ENCODE measurements at regions not wholly inside any gene's neighbourhood (a gene's known extent, or its start where the extent isn't known, plus 50 kb on each side); places are given as distances from the start of the nearest gene placed in this dataset.

DNA sequence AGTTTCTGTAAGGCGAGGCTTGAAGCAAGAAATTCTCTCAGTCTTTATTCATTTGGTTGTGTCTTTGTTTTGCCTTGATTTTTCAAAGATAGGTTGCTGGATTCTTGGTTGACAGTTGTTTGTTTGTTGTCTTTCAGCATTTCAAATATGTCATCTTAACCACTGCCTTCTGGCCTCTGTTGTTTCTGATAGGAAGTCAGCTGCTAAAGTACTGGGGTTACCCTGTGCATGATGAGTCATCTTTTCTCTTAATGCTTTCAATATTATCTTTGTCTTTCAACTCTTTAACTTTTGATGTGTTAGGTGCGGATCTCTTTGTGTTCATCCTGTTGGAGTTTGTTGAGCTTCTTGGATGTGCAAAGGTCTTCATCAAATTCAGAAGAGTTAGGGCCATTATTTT, 1571.3 kb downstream of the MAT2B start (continued):
- TF ChIP-seq, protein P1, sequence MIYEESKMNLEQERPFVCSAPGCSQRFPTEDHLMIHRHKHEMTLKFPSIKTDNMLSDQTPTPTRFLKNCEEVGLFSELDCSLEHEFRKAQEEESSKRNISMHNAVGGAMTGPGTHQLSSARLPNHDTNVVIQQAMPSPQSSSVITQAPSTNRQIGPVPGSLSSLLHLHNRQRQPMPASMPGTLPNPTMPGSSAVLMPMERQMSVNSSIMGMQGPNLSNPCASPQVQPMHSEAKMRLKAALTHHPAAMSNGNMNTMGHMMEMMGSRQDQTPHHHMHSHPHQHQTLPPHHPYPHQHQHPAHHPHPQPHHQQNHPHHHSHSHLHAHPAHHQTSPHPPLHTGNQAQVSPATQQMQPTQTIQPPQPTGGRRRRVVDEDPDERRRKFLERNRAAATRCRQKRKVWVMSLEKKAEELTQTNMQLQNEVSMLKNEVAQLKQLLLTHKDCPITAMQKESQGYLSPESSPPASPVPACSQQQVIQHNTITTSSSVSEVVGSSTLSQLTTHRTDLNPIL (CRISPR knock-in tag; IDR thresholded peaks at IDR 0.05; ENCODE audit: low read depth), result no peak
- TF ChIP-seq ESRRG (CRISPR knock-in tag; IDR thresholded peaks at IDR 0.05) (no peak), PPARA (CRISPR knock-in tag; IDR thresholded peaks at IDR 0.05; ENCODE audit: borderline replicate concordance) (no peak), RARB (CRISPR knock-in tag; IDR thresholded peaks at IDR 0.05) (no peak), ZNF70 (CRISPR knock-in tag; IDR thresholded peaks at IDR 0.05) (no peak)
- TF ChIP-seq, protein P2, sequence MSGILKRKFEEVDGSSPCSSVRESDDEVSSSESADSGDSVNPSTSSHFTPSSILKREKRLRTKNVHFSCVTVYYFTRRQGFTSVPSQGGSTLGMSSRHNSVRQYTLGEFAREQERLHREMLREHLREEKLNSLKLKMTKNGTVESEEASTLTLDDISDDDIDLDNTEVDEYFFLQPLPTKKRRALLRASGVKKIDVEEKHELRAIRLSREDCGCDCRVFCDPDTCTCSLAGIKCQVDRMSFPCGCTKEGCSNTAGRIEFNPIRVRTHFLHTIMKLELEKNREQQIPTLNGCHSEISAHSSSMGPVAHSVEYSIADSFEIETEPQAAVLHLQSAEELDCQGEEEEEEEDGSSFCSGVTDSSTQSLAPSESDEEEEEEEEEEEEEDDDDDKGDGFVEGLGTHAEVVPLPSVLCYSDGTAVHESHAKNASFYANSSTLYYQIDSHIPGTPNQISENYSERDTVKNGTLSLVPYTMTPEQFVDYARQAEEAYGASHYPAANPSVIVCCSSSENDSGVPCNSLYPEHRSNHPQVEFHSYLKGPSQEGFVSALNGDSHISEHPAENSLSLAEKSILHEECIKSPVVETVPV (CRISPR knock-in tag; IDR thresholded peaks at IDR 0.05), result no peak

DNA sequence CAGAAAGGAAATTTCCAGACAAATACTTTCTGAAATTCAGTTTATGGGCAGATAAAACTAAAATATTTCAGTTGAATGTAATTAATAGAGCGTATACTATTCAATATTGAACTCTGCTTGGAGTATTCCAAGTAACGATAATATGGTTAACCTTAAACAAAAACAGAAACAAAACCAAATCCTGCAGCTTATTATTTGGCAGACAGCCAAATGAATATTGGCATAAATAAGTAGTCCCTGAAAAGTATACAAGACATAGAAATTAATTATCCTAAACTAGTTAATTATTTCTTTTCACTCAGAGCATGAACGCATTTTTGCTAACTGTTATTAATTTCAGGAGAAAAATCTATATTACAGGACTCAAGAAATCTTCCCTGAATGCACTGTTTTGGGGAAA, 1574.0 kb downstream of the MAT2B start:
- ATAC-seq, result no peak

DNA sequence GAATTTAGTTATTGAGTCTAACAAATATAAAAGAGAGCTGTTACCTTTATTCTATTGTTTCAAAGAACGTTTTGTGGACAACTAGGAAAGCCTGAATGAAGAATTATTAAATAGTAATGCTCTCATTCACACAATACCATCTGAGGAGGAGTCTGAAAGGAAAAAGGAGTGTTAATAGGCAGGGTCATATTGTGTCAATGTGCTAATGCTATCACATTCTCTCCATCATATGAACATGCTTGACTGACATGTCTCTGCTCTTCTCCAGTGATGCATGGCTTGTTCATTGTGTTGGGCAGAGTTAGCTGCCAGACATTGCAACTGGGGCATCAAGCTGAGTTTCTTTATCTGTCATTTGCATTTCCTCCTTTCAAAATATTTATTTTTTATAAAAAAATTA, 1578.0 kb downstream of the MAT2B start:
- TF ChIP-seq ZNF8 (CRISPR knock-in tag; IDR thresholded peaks at IDR 0.05) (no peak), BACH2 (CRISPR knock-in tag; IDR thresholded peaks at IDR 0.05; ENCODE audit: borderline replicate concordance) (no peak), ZC3H10 (CRISPR knock-in tag; IDR thresholded peaks at IDR 0.05) (no peak), OSR1 (CRISPR knock-in tag; IDR thresholded peaks at IDR 0.05) (no peak), TOX (CRISPR knock-in tag; IDR thresholded peaks at IDR 0.05; ENCODE audit: borderline replicate concordance) (no peak)
- TF ChIP-seq, protein P3, sequence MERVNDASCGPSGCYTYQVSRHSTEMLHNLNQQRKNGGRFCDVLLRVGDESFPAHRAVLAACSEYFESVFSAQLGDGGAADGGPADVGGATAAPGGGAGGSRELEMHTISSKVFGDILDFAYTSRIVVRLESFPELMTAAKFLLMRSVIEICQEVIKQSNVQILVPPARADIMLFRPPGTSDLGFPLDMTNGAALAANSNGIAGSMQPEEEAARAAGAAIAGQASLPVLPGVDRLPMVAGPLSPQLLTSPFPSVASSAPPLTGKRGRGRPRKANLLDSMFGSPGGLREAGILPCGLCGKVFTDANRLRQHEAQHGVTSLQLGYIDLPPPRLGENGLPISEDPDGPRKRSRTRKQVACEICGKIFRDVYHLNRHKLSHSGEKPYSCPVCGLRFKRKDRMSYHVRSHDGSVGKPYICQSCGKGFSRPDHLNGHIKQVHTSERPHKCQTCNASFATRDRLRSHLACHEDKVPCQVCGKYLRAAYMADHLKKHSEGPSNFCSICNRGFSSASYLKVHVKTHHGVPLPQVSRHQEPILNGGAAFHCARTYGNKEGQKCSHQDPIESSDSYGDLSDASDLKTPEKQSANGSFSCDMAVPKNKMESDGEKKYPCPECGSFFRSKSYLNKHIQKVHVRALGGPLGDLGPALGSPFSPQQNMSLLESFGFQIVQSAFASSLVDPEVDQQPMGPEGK (CRISPR knock-in tag; IDR thresholded peaks at IDR 0.05; ENCODE audit: borderline replicate concordance), result no peak
- no peak for ATAC-seq

More for the DNA sequence above, 1574.0 kb downstream of the MAT2B start:
- TF ChIP-seq BACH2 (CRISPR knock-in tag; IDR thresholded peaks at IDR 0.05; ENCODE audit: borderline replicate concordance) (no peak), ARNTL (CRISPR knock-in tag; IDR thresholded peaks at IDR 0.05; ENCODE audit: borderline replicate concordance, low read depth) (no peak), ZFP30 (CRISPR knock-in tag; IDR thresholded peaks at IDR 0.05) (no peak), PPARA (CRISPR knock-in tag; IDR thresholded peaks at IDR 0.05; ENCODE audit: borderline replicate concordance) (no peak), RARB (CRISPR knock-in tag; IDR thresholded peaks at IDR 0.05) (no peak)

DNA sequence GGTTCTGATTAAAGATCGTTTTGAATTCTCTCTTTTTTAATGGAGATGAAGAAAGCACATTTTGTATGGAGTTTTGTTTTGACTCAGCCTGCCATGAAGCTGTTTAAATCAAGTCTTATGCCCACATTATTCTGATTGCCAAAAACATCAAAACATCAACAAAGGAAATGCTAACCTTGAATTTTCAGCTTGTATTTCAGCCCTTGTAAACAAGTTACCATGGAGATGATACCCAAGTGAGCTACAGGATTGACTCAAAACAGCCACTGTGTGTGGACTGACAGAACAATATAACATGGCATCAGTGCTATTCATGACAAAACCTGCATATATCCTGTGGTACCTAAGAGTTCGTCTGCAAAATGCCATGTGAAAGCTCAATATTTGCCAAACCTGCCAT, 1581.0 kb downstream of the MAT2B start:
- no peak for ATAC-seq
- TF ChIP-seq ESRRG (CRISPR knock-in tag; IDR thresholded peaks at IDR 0.05) (no peak), ZC3H10 (CRISPR knock-in tag; IDR thresholded peaks at IDR 0.05) (no peak), PPARA (CRISPR knock-in tag; IDR thresholded peaks at IDR 0.05; ENCODE audit: borderline replicate concordance) (no peak), ISL1 (CRISPR knock-in tag; IDR thresholded peaks at IDR 0.05) (no peak), SNAI2 (CRISPR knock-in tag; IDR thresholded peaks at IDR 0.05) (no peak), BACH2 (CRISPR knock-in tag; IDR thresholded peaks at IDR 0.05; ENCODE audit: borderline replicate concordance) (no peak), ZNF70 (CRISPR knock-in tag; IDR thresholded peaks at IDR 0.05) (no peak), ARNTL (CRISPR knock-in tag; IDR thresholded peaks at IDR 0.05; ENCODE audit: borderline replicate concordance, low read depth) (no peak), ZNF8 (CRISPR knock-in tag; IDR thresholded peaks at IDR 0.05) (no peak), TOX (CRISPR knock-in tag; IDR thresholded peaks at IDR 0.05; ENCODE audit: borderline replicate concordance) (no peak), TCF4 (CRISPR knock-in tag; IDR thresholded peaks at IDR 0.05; ENCODE audit: borderline replicate concordance) (no peak), OSR1 (CRISPR knock-in tag; IDR thresholded peaks at IDR 0.05) (no peak), ZNF565 (CRISPR knock-in tag; conservative IDR thresholded peaks at IDR 0.05; ENCODE audit: low read depth) (no peak)
- TF ChIP-seq, protein P4, sequence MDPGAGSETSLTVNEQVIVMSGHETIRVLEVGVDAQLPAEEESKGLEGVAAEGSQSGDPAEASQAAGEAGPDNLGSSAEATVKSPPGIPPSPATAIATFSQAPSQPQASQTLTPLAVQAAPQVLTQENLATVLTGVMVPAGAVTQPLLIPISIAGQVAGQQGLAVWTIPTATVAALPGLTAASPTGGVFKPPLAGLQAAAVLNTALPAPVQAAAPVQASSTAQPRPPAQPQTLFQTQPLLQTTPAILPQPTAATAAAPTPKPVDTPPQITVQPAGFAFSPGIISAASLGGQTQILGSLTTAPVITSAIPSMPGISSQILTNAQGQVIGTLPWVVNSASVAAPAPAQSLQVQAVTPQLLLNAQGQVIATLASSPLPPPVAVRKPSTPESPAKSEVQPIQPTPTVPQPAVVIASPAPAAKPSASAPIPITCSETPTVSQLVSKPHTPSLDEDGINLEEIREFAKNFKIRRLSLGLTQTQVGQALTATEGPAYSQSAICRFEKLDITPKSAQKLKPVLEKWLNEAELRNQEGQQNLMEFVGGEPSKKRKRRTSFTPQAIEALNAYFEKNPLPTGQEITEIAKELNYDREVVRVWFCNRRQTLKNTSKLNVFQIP (CRISPR knock-in tag; IDR thresholded peaks at IDR 0.05; ENCODE audit: borderline replicate concordance, low read depth), result no peak
- TF ChIP-seq, protein P5, sequence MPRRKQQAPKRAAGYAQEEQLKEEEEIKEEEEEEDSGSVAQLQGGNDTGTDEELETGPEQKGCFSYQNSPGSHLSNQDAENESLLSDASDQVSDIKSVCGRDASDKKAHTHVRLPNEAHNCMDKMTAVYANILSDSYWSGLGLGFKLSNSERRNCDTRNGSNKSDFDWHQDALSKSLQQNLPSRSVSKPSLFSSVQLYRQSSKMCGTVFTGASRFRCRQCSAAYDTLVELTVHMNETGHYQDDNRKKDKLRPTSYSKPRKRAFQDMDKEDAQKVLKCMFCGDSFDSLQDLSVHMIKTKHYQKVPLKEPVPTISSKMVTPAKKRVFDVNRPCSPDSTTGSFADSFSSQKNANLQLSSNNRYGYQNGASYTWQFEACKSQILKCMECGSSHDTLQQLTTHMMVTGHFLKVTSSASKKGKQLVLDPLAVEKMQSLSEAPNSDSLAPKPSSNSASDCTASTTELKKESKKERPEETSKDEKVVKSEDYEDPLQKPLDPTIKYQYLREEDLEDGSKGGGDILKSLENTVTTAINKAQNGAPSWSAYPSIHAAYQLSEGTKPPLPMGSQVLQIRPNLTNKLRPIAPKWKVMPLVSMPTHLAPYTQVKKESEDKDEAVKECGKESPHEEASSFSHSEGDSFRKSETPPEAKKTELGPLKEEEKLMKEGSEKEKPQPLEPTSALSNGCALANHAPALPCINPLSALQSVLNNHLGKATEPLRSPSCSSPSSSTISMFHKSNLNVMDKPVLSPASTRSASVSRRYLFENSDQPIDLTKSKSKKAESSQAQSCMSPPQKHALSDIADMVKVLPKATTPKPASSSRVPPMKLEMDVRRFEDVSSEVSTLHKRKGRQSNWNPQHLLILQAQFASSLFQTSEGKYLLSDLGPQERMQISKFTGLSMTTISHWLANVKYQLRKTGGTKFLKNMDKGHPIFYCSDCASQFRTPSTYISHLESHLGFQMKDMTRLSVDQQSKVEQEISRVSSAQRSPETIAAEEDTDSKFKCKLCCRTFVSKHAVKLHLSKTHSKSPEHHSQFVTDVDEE (CRISPR knock-in tag; IDR thresholded peaks at IDR 0.05), result no peak

Measured in SK-N-SH treated with all-trans-retinoic acid at 6 μM for 48 hours (cell line).